HG03469 (cell line): ENCODE measurements at regions not wholly inside any gene's neighbourhood (a gene's known extent, or its start where the extent isn't known, plus 50 kb on each side); places are given as distances from the start of the nearest gene placed in this dataset.
"Not testable (repeated sequence)": the region's sequence is repeated elsewhere in the genome, so short reads cannot be mapped to it uniquely, and the experiment has no call there.

Source experiments
- ATAC-seq: cut with Tn5 transposase; IDR thresholded peaks from one replicate; pipeline ENCODE4 v1.9.1; 2021; ENCODE audit warnings: mild to moderate bottlenecking, moderate library complexity, moderate number of reproducible peaks; ENCODE audit not compliant: unreplicated experiment

DNA sequence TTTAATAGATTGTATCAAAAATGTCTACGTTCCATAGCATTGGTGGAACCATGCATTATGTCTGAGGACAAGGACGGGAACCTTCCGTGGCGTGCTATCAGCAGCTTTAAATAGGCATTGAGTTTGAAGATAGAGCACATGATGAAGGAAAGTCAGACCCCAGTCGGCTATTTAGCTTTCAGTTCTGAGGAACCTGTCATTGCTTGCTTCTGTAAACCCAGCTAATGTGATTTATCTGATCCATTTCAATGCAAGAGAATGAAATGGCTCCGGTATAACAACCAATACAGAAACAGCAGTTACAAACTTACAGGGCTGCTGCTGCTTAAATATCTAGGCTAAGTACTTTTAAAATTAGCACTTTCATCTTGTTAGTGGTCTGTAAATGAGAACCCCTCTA is 503.3 kb downstream of the RNF144A start:
- no peak for ATAC-seq

DNA sequence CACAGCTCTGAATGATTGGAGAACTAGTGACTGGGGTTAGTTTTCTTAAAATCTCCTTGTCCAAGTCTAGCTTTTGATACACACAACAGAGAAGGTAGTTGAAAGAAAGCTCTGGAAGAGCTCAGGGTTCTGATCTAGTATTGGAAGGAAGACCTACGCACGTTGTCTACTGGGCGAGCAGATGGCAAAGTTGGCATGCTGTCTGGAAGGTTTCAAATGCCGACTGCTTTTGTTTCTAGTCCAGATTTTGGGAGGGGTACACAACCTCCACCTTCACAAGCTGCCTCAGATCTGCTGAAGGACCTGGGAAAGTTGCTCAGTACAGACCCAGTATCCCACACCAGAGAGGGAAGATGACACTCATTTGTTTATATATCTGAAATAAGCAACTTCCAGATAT is 507.3 kb downstream of the RNF144A start:
- no peak for ATAC-seq

DNA sequence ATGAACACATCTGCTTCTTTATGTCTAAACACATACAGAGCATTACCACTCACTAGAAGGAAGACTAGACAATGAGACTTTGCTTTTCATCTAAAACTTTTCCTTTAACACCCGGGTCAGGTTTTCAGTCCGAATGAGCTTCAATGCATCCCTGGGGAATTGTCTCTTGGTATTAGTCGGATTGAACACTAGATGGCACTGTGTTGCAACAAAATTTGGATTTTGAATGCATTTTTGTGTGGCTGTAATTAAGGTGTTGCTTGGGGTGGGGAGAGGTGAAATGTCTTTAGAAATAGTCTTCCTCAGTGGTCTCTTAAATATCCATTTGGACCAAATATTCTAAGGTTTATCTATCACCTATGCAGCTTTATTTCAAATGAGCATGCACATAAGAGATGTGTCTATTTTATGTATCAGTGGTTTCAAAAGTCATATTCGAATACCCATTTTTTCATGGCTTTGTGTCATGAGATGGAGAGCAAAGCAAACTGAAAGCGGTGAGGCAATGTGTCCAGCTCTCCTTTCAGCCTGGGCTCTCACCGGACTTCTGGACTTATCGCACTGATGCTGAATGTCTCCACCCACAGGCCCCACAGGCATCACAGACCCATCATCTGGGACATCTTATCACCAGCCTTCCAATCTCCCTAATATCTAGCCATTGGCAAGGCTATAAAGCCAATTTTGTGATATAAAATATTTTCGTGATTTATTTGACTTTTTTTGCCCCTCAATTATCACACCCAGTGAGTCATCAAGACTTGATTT is 510.3 kb downstream of the RNF144A start:
- no peak for ATAC-seq

DNA sequence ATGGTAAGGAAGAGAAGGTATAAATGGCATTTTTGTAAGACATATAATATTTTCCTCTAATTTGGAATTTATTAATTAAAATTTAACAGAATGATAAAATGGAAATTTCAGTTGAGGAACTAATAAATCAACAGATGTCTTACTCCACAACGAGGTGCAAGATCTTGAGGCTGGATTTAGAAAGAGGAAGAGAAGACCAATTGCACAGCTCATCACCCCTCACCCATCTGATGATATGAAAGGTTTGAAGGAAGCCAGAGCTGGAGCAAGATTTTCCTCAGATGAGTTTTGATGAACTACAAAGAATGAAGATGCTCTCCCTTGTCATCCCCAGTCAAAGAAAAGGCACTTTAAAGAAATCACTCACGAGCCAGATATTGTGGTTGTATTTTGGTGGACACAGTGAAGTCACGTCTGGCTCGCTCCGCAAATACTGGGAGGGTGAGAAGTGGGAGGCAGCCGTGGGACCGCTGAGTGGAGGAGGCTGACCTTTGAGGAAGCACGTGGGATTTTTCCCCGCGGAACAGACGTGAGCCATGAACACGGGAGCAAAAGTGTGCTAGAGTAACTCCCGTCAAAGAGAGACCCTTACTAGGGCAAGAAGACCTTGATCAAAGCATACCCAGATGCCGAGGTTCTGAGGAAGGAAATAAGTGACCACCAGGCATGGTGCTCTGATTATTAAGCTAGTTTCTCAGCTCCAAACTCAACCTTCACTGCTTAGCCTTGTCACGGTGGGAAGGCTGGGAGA is 511.4 kb downstream of the RNF144A start:
- ATAC-seq: no peak

DNA sequence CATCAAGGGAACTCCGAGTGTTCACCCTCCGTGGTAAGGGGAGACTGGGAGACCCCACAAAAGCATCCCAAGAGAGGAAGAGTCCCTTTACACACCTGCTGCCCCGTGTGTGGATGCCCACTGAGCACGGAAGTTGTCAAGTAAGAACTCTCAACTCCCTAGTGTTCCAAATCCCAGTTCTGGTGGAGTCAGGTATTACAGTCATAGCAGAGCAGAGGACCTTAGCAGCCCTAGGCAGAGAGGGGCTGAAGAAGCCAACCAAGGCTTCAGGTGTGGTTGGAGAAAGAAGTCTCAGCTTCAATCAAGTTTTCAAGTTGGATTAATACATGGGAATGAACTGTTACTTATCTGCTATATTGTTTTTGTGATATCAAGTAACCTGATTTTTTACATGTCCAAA is 512.5 kb downstream of the RNF144A start:
- ATAC-seq: no peak

DNA sequence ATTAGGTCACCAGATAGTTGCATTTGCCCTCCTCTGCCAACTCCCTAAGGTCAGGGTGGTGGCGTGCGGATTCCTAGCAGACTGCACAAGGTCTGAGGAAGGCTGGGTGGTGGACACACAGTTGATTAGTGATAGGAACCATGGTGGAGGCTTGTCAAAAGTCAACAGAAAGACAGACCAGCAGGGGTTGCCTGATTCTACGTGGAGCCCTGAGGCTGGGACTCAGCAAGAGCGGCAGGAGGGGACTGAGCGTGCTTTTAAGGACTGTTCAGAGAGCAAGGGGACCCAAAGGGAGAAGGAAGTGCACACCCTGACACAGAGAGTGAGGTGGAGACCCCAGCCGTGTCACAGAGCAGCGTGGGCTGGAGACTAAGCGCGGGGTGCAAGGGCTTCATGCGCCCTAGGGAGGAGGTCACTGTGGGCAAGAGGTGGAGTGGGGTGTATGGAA is 513.2 kb downstream of the RNF144A start:
- ATAC-seq: no peak

DNA sequence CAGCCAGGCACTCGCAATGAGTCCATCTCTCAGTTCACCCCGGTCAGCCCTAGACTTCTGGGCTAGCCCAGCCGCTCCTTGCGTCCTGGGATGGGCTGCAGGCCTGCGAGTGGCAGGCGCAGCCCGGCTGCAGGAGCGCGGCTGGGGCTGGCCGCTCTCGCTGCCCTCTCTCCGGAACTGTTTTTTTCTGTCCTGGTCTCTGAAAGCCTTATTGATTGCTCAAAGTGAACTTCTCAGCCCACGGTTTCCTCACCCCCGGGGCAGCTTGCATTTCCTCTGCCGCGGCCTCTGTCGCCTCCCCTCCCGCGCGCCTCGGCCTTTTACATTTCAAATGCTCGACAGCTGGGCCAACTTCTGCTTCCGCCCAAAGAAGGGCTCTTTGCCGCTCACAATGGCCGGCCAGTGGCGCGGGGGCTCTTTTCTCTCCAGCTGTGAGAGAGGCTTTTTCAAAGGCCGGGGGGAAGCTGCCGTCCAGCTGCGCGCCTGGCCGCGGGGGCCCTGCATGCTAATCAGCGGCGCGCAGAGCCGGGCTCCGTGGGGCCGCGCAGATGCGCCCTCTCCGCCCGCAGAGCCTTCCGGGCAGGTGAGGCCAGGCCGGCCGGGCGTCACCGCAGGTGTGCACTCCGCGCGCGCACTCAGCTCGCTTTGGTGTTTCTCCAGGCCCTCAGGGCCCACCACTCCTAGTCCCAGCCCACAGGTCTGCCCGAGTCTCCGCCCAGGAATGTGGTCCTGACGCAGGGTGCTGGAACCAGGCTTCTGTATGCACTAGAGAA is 513.8 kb downstream of the RNF144A start:
- no peak for ATAC-seq

DNA sequence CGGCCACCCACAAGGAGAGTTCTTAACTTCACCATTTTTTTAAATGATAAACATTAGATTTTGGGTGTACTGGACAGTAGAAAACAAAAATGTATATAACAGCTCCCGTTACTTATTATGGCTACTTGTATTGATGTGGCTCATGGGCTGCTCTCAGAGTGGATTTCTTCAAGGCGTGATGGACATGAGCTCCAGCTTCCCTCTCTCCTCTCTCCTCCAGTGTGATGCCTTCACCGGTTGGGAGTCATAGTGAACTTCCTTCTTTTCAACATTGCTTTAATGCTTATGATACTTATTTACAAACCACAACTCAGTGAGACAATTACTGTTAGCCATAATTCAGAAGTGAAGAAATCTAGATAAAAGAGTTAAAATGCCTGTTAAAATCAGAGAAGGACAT is 515.2 kb downstream of the RNF144A start:
- ATAC-seq: no peak

DNA sequence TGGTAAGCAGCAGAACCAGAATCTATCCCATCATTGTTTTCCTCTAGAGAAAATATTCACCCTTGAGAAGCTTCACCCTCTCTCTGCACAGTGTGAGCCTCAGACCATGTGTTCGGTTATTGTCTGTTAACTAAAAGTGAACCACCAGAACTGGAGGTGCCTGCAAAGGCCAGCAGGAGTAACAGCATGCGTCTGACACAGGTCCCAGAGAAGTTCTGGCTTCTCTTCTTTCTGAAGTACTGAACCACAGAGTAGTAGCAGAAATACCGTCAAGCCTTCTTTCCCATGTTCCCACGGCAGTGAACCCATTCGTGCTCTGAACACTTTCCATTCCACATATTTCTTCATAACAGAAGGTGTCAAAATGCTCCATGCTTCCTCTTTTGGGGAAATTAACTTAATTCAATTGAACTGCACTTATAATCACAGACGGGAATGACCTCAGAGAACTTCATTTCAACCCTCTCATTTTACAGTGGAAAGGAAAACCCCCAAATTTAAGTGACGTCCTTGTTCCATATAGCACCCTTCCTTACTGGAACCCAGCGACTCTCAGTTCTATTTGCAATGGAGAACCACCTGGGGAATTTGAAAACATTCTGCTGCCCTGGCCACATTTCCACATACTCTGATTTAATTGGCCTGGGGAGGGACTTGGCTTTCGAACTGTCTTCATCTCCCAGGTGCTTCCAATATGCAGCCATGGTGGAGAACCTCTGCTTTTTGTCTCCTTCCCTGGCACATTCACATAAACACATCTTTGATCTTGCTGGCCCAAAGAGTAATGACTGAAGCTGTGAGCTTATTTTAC is 519.1 kb downstream of the RNF144A start:
- no peak for ATAC-seq

DNA sequence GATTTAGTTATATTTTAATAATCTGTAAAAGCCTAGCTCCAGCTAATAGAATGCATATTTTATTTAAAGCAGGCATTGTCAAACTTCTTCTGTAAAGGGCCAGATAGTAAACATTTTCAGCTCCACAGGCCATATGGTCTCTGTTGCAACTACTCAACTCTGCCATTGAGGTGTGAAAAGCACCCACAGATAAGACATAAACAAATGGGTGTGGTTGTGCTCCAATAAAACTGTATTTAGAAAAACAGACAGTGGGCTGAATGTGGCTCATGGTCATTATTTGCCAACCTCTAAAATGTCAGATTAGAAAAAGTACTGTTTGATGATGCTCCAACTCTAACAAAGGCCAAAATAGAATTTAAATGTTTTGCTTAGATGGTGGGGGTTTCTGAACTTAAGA is 519.9 kb downstream of the RNF144A start:
- no peak for ATAC-seq

DNA sequence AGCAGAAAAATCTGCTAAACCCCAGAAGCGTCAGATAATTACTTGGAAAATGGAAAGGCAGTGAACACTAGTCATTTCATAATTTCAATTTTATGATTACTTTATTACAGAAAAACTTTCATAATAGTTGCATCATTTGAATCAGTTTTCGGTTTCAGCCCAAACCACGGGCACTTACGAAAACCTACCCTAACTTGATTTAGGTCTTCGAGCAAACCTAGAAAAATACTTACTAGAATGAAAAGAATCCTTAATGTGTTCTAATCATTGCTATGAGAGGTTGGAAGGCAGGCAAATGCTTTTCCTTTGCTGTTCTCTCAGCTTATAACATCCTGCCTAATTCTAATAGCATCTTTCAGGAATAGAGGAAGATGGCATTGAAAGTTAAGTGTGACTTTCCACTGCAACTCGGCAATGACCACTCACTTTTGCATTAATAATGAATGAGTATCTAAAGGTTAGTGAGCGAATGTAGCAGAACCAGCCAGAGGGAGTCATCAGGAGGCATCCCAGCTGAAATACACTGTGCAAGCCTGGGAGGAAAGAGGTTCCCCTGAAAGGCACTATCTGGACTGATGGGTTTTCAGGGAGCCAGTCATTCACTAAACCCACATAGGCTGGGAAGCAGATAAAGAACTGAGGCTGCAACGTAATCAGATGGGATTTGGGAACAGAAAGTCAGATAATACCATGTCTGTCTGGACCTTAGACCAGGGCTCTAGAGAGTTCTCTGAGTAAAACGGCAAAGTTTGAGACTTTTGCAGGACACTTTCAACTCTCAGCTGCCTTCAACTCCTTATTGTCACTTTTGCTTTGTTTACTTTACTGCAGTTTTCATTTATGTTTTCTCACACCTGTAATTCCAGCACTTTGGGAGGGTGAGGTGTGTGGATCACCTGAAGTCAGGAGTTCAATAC is 520.8 kb downstream of the RNF144A start:
- ATAC-seq: no peak

DNA sequence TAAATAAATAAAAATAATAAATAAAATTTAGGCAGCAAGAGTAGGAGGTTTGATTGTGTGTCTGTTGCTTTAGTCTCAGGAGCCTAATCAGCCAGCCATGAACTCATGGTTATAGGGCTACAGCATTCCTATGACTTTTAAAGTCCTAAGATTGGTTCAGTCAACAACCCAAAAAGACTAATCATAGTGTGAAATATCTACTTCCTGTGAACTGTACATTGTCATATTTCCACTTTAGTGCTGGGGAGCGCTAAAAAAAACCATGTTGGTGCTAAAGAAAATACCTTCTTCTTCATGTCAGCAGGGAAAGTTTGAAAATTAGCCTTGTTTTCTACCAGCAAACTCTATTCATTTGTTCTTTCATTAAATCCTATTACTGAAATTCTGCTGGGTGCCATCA is 521.6 kb downstream of the RNF144A start:
- no peak for ATAC-seq

DNA sequence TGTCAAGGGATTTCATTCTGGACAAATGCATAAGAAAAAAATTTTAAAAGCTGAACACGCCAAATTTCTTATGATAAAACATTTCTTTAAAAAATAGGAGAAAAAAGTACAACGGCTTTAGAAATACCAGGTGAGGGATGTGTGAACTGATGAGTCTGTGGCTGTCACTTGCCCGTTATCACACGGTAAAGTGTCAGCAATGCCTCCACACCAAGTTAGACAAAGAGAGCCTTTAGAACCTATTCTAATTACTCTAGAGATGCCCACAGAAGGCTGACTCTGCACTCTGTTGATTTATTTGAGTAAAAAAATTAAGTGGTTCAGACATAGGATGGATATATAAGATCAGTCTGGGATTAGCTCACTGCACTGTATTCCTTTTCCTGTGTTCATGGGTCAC is 523.8 kb downstream of the RNF144A start:
- no peak for ATAC-seq

DNA sequence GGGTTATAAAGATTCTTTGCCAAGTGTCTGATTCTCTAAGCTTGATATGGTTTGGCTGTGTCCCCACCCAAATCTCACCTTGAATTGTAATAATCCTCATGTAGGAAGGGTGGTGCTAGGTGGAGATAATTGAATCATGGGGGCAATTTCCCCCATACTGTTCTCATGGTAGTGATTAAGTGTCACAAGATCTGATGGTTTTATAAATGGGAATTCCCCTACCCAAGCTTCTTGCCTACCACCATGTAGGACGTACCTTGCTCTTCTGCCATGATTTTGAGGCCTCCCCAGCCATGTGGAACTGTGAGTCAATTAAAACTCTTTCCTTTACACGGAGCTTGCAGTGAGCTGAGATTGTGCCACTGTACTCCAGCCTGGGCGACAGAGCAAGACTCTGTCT is 524.6 kb downstream of the RNF144A start:
- not testable (repeated sequence) for ATAC-seq

DNA sequence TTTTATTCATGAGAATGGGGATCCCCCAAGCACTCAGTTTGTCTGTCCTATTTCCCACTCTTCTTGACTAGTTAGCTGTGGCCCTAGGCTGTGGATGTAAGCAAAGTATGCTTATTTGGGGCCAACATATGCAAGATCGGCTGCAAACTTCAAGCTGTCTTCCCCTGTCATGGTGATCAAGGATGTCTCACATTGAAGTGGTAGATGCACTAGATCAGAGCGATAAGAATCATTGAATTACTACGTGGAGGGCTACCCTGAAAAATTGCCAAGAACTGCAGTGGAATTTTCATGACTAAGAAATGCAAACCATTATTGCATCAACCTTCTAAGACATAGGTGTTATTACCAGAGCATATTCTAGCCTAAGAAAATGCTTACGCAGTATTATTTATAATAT is 527.4 kb downstream of the RNF144A start:
- ATAC-seq: no peak

DNA sequence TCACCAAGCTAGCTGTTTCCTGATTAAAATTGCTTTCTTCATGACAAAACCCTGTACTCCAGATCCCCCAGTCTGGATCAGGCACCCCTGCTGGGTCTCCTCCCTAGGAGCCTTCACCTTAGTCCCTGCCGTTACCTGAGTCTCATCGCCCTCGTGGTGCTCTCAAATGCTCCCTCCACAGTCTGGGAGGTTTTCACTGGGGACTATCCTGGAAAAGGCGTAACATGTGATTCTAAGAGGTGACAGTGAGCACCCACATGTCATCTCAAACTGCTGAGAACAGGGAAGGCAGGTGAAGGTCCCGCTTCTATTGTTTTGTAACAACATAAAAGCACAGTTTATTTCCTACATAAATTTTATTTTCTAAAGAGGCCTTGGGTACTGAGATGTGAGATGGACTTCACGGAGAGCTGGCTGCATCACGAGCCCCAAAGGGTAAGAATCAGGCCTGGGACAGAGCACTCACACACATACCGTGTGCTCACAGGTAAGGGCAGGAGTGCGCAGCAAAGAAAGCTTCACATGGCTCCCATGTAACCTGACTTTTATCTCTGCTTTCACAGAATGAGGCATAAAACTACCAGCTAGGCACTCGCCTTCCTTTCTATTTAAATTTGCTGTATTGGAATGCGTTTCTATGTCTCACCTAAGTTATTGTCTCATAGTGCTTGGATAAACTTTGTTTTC is 531.5 kb downstream of the RNF144A start:
- ATAC-seq: no peak

DNA sequence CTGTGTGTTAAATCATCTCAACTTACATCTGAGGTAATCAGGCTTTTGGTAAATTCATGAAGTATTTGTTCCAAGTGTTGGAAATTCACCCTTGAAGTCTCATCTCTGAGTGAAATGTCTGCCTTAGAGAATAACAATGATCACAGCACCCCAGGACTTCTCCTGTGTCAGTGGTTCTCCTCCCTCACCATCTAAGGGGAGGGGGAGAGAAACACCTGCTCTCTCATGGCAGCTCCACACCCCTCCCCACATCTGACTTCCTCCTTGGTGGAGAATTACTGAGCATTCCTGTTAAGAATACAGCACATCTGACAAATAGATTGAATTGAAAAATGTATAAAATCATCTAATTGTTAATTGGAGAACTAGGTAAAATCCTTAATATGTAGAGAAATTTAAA is 532.1 kb downstream of the RNF144A start:
- ATAC-seq: no peak

DNA sequence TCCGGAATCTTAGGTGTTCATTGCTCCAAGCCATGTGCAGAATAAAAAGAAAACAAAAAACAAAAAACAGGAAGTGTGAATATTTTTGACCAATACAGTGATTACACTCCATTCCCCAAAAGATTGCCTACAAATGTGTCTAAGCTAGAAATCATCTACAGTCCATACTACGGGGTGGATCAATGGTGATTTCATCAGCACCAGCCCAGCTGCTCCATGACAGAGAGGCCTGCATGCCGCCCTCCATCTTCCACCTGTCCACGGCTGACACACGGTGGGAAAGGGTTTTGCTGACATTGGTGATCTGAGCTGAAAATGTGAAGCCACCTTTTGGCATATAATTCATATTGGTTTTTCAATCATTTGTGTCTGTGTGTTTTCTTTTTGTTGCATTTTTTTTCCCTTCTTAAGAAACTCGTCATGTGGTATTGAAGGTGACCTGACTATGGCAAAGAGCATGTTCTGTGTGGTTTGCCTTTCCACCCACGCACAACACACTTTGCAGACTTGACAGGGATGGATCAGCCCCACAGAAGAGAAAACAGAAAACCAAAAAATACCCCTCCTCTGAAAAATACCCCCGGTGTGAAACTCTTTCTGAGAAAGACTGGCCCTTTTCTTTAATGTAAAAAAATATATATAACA is 533.1 kb downstream of the RNF144A start:
- ATAC-seq: no peak

DNA sequence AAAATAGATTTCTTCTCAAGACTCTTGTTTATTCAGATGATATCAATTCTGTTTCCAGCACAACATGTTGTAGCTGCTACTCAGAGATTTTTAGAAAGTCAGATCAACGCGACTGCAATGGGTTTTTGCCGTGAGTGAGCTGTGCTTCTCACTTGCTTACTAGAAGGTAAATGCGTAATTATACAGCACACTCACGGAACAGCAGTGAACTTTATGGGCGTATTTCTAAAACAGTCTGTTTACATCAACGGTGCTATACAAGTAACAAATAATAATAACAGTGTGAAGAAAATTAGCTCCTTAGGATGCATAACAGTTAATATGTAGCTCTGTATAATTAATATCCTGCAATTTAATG is 533.6 kb downstream of the RNF144A start:
- no peak for ATAC-seq
